ENCODE measurements at regions not wholly inside any gene's neighbourhood (a gene's known extent, or its start where the extent isn't known, plus 50 kb on each side); places are given as distances from the start of the nearest gene placed in this dataset.
"Not testable (repeated sequence)": the region's sequence is repeated elsewhere in the genome, so short reads cannot be mapped to it uniquely, and the experiment has no call there.

DNA sequence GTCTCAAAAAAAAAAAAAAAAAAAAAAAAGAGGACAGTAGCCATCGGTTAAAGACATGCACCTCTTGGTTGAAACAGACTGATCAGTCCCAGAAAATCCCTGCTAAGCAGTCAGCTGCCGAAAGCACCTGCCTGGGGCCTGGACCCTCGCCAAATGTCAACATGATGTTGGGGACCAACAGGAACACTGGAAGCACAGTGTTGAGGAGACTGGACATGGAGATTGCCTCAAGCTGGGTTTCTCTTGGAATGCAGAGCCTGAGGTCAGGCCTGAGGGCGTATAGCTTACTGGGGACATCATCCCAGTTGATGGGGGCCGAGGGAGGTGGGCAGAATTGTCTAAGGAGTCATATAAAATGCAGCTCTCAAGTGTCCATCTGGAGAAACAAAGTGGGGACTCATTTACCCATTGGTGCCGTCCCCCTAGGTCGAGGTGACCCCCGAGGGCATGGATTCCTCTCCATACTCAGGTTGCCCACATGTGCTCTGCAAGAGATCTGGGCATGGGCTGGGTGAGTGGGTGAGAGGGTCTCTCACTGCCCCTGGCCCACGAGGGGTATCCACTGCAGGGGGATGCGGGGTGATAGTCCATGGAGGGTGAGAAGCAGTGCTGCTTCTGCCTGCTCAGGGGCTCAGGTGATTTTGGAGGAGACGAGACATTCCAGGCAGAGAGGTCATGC is 164.5 kb downstream of the URI1 start:
- Mint-ChIP-seq H3K27me3 (peaks cover 3% of the 10 kb centered on the region), H3K4me1 (no peaks in the 10 kb centered on the region), H3K9me3 (no peaks in the 10 kb centered on the region), H3K36me3 (no peaks in the 10 kb centered on the region), H3K27ac (no peak overlapping the region), H3K4me3 (no peak overlapping the region)
- DNase-seq, result no peak

DNA sequence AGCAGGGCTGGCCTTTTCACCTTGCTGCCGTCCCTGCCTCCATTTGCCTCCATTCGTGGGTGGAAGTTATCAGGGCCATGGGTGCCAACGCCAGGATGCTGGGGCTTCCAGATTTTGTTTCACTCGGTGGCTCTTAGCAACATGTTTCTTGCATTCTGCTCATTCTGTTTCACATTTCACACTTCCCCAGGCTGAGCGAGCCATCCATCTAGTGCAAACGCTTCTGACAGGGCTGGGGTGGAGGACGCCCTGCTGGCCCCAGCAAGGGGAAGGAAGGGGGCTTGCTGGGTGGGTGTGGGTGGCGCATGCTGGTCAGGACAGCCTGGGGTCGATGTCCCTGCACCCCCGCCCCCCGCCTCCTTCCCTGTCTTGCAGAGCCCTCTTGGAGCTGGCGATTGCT is 165.2 kb downstream of the URI1 start:
- Mint-ChIP-seq H3K27me3 (peaks cover 3% of the 10 kb centered on the region), H3K4me1 (no peaks in the 10 kb centered on the region), H3K9me3 (no peaks in the 10 kb centered on the region), H3K36me3 (no peaks in the 10 kb centered on the region), H3K27ac (no peak overlapping the region), H3K4me3 (no peak overlapping the region)
- DNase-seq, result no peak

DNA sequence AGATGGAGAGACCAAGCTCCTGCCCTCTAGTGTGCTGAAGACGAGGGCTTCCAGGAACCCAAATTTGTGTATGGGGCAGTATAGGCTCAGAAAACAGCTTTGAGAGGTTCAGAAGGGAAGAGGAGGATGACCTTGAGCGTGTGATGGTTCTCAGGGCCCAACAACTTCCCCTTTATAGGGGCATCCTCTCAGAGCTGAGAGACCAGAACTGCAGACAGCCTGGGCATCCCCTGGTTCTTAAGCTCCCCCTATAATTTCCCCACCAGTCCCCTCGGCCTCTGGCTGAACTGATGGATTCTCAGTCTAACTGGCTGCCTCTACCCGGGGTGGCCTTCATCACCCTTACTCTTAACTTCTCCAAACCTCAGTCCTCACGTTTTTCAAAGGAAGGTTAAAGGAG is 167.5 kb downstream of the URI1 start:
- H3K4me1 Mint-ChIP-seq, result no peaks in the 10 kb centered on the region
- no peaks in the 10 kb centered on the region for H3K9me3 Mint-ChIP-seq
- no peak overlapping the region for H3K27ac Mint-ChIP-seq
- no peak overlapping the region for H3K4me3 Mint-ChIP-seq
- no peak for DNase-seq
- H3K27me3 Mint-ChIP-seq, result peaks cover 3% of the 10 kb centered on the region
- no peaks in the 10 kb centered on the region for H3K36me3 Mint-ChIP-seq

DNA sequence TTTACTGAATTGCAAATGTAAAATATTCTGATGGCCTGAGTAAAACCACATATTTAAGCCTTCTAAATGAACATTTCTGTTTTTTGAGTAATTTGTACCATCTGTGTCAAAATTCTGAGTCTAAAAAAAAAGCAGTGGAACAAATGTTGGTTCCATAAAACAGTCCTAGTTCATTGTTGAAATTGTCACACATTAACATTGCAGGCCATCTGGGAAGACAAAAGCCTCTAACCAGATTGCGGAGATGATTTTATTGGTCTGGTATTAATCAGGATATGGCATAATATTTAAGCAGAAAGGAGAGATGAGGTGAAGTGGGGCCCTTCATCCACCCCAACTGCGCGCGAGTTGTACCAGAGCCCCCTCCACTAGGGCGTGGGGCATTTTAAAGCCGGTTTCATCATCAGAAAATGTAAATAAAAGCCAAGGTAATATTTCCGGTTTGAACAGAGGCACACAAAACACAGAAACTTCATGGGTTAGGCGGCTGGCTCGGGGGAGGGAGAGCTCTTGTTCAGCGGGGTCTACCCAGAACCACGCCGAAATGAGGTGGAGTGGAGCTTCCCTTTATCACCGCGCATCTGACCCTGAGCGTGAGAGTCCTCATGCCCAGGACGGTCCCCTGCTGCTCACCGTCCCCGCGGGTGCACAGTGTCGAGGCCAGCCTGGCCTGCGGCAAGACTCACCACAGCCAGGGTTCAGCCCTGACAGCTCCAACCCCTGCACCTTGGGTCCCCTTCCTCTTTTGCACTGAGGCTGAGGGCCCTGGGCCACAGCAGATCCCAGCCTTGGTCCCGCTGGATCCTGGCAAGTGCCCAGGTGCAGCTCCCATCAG is 169.2 kb downstream of the URI1 start:
- H3K36me3 Mint-ChIP-seq, result no peaks in the 10 kb centered on the region
- H3K4me3 Mint-ChIP-seq, result no peak overlapping the region
- DNase-seq, result no peak
- H3K27ac Mint-ChIP-seq, result no peak overlapping the region
- peaks cover 3% of the 10 kb centered on the region for H3K27me3 Mint-ChIP-seq
- H3K4me1 Mint-ChIP-seq, result no peaks in the 10 kb centered on the region
- H3K9me3 Mint-ChIP-seq, result no peaks in the 10 kb centered on the region

DNA sequence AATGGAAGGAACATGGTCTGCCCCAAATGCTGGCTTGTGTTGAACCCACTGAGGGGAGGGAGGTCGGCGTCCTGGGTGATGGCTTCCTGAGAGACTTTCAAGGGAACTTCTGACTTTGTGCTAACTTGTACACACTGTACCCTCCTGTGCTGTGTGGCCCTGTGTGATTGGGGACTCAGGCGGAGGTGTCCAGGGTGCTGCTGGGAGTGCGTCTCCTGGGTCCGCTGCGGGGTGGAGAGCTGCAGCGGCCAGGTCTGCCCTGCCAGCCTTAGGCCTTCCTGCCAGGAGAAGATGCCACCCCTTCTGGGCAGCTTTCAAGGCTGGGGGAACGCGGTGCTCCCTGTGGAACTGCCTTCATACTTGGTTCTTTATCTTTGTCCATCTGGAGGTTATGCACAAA is 170.1 kb downstream of the URI1 start:
- H3K27ac Mint-ChIP-seq, result no peak overlapping the region
- H3K36me3 Mint-ChIP-seq, result no peaks in the 10 kb centered on the region
- H3K4me3 Mint-ChIP-seq, result no peak overlapping the region
- no peaks in the 10 kb centered on the region for H3K9me3 Mint-ChIP-seq
- H3K4me1 Mint-ChIP-seq, result no peaks in the 10 kb centered on the region
- H3K27me3 Mint-ChIP-seq, result peaks cover 3% of the 10 kb centered on the region
- DNase-seq, result no peak

GRCh38 chr19:30112666-30113065 is 170.6 kb downstream of the URI1 start:
- Mint-ChIP-seq H3K36me3 (no peaks in the 10 kb centered on the region), H3K4me3 (no peak overlapping the region)

DNA sequence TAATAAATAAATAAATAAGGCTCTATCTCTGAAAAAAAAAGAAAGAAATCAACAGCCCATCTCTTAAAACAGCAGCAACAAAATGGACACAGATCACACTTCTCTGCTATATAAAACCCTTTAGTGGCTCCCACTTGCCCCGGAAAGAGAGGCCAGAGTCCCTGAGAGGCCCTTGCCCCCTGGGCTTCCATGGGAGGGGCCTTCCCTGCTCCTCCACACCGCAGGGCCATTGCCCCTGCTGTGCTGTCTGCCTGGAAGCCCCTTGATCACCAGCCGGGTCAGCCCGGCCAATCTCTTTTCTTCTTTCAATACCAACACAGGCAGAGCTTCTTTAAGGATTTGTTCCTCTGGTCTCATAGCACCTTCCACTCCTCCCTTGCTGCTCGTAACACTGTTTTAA is 171.1 kb downstream of the URI1 start:
- no peak overlapping the region for H3K27ac Mint-ChIP-seq
- H3K4me3 Mint-ChIP-seq, result no peak overlapping the region
- no peak for DNase-seq
- H3K9me3 Mint-ChIP-seq, result no peaks in the 10 kb centered on the region
- H3K36me3 Mint-ChIP-seq, result no peaks in the 10 kb centered on the region
- H3K27me3 Mint-ChIP-seq, result peaks cover 3% of the 10 kb centered on the region
- no peaks in the 10 kb centered on the region for H3K4me1 Mint-ChIP-seq

More at GRCh38 chr19:30112666-30113065, 170.6 kb downstream of the URI1 start:
- no peak overlapping the region for H3K27ac Mint-ChIP-seq
- DNase-seq, result no peak
- H3K9me3 Mint-ChIP-seq, result no peaks in the 10 kb centered on the region
- H3K27me3 Mint-ChIP-seq, result peaks cover 3% of the 10 kb centered on the region
- no peaks in the 10 kb centered on the region for H3K4me1 Mint-ChIP-seq

DNA sequence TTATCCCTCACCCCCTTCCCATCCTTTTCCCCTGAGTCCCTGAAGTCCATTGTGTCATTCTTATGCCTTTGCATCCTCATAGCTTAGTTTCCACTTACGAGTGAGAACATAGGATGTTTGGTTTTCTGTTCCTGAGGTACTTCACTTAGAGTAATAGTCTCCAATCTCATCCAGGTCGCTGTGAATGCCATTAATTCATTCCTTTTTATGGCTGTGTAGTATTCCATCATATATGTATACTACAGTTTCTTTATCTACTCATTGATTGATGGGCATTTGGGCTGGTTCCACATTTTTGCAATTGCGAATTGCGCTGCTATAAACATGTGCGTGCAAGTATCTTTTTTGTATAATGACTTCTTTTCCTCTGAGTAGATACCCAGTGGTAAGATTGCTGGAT is 172.1 kb downstream of the URI1 start:
- H3K4me1 Mint-ChIP-seq, DNase-seq, H3K4me3 Mint-ChIP-seq, H3K9me3 Mint-ChIP-seq, H3K27ac Mint-ChIP-seq, H3K27me3 Mint-ChIP-seq, H3K36me3 Mint-ChIP-seq: not testable (repeated sequence)

GRCh38 chr19:30115947-30116346 is 173.9 kb downstream of the URI1 start:
- Mint-ChIP-seq H3K27me3 (no peaks in the 10 kb centered on the region), H3K36me3 (no peaks in the 10 kb centered on the region), H3K27ac (no peak overlapping the region), H3K4me1 (no peaks in the 10 kb centered on the region), H3K4me3 (no peak overlapping the region), H3K9me3 (no peaks in the 10 kb centered on the region)
- no peak for DNase-seq

GRCh38 chr19:30116530-30116929 is 174.5 kb downstream of the URI1 start:
- no peak overlapping the region for H3K4me3 Mint-ChIP-seq
- H3K4me1 Mint-ChIP-seq, result no peaks in the 10 kb centered on the region
- no peaks in the 10 kb centered on the region for H3K9me3 Mint-ChIP-seq
- H3K36me3 Mint-ChIP-seq, result no peaks in the 10 kb centered on the region
- DNase-seq, result no peak
- H3K27me3 Mint-ChIP-seq, result no peaks in the 10 kb centered on the region
- no peak overlapping the region for H3K27ac Mint-ChIP-seq

DNA sequence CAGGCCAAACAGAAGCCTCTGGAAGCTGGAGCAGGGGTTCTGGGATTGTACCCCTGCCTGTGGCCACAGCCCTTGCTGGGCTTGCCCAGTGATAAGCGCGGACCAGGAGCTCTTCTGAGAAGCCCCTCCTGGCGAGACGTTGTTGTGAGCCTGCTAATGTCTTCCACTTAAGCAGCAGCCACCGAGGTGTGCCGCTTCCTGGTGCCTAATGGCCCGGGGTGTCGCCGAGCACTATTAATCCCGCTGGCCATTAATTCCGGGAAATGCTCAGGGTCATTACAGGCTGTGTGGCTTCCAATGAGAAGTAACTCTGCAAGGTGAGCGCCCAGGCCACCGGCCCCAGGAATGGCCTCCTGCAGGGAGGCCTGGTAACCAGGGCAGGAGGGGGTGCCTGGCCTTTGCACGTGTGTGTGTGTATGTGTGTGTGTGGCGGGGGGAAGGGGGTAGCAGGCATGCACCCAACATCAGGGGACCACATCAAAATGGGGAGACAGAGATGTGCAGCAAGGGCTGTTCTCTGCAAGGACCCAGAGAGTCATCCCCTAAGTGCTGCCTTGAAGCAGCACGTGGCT is 175.0 kb downstream of the URI1 start:
- Mint-ChIP-seq H3K27ac (no peak overlapping the region), H3K9me3 (no peaks in the 10 kb centered on the region), H3K36me3 (no peaks in the 10 kb centered on the region), H3K4me1 (no peaks in the 10 kb centered on the region), H3K4me3 (no peak overlapping the region), H3K27me3 (no peaks in the 10 kb centered on the region)
- no peak for DNase-seq

GRCh38 chr19:30117636-30118145 is 175.7 kb downstream of the URI1 start:
- H3K9me3 Mint-ChIP-seq, result no peaks in the 10 kb centered on the region
- H3K27me3 Mint-ChIP-seq, result no peaks in the 10 kb centered on the region
- H3K27ac Mint-ChIP-seq, result no peak overlapping the region
- no peaks in the 10 kb centered on the region for H3K36me3 Mint-ChIP-seq
- H3K4me1 Mint-ChIP-seq, result no peaks in the 10 kb centered on the region
- DNase-seq, result no peak
- H3K4me3 Mint-ChIP-seq, result no peak overlapping the region

- H3K4me3 Mint-ChIP-seq, result no peak overlapping the region
- no peaks in the 10 kb centered on the region for H3K36me3 Mint-ChIP-seq
- no peaks in the 10 kb centered on the region for H3K27me3 Mint-ChIP-seq
- H3K9me3 Mint-ChIP-seq, result no peaks in the 10 kb centered on the region
- no peaks in the 10 kb centered on the region for H3K4me1 Mint-ChIP-seq
- DNase-seq, result no peak
- H3K27ac Mint-ChIP-seq, result no peak overlapping the region
Measured at GRCh38 chr19:30118221-30118620, 176.2 kb downstream of the URI1 start.

DNA sequence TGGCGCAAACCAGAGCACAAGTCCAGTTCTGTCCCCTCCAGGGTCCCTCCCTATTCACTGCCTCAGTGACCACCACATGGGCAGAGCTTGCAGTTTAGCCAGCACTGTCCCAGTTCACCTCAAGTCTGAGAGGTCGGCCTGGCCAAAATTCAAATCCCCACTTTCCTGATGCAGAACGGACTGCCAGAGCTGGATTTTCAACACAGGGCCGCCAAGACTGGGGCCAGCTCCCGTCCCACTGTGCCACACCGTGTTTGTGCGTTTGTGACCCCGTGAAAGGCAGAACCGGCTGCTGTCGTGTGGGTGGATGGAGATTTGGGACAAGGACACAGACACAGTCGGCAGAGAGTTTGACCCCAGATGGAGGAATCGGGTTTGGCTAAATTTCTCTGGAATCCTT is 176.7 kb downstream of the URI1 start:
- no peaks in the 10 kb centered on the region for H3K27me3 Mint-ChIP-seq
- DNase-seq, result no peak
- H3K36me3 Mint-ChIP-seq, result no peaks in the 10 kb centered on the region
- H3K9me3 Mint-ChIP-seq, result no peaks in the 10 kb centered on the region
- no peaks in the 10 kb centered on the region for H3K4me1 Mint-ChIP-seq
- H3K4me3 Mint-ChIP-seq, result no peak overlapping the region
- H3K27ac Mint-ChIP-seq, result no peak overlapping the region

DNA sequence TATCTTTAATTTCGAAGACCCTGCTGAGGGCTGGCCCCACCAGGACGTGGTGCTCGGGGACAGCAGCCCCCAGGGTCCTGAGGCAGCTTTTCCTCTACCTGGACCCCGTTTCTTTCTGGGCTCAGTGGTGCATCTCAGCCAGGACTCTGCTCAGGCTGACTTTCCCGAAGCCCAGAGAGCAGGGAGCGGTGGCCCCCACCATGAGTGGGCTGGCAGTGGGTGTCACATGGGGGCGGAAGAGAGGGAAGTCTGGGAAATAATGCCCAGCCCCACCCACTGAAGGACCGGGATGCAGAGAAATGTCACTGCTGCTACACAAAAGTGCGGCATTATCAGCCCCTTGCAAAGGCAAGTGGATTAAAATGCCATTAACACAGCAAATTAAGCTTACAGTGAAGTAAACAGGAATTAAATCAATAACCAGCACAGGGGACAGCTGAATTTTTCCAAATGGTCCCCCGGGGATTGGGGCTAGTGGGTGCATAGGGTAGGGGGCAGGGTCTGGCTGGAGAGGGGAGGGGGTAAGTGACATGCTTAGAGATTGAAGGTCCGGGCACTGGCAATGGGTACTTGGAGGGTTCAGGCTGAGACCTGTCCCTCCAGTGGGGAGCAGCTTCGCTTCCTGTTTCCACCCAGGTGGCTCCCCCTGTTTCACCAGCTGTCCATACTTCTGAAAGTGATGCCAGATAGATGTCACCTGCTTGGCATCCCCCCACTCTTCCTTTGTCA is 177.3 kb downstream of the URI1 start:
- Mint-ChIP-seq H3K27me3 (no peaks in the 10 kb centered on the region), H3K9me3 (no peaks in the 10 kb centered on the region), H3K4me1 (no peaks in the 10 kb centered on the region), H3K36me3 (no peaks in the 10 kb centered on the region), H3K4me3 (no peak overlapping the region), H3K27ac (no peak overlapping the region)
- DNase-seq, result no peak

All from activated naive CD8-positive, alpha-beta T cell treated with anti-CD3 and anti-CD28 coated beads for 36 hours (primary cell).